ENCODE measurements at regions not wholly inside any gene's neighbourhood (a gene's known extent, or its start where the extent isn't known, plus 50 kb on each side); places are given as distances from the start of the nearest gene placed in this dataset.

- intact Hi-C loops (cut with micrococcal nuclease) = no loop called here
- no peak for DNase-seq
- no peaks in the 10 kb centered on the region for H3K27me3 Mint-ChIP-seq (ENCODE audit: low read depth)
- no peak overlapping the region for H3K27ac Mint-ChIP-seq
- CTCF ChIA-PET = no interaction called here
- no peaks in the 10 kb centered on the region for H3K36me3 Mint-ChIP-seq (ENCODE audit: low read depth)
- H3K4me1 Mint-ChIP-seq (ENCODE audit: low read depth) = no peaks in the 10 kb centered on the region
- no peaks in the 10 kb centered on the region for H3K9me3 Mint-ChIP-seq
- no peak overlapping the region for H3K4me3 Mint-ChIP-seq
These were observed 230.3 kb upstream of the CFAP20DC start for GRCh38 chr3:59280113-59280512.

- no peaks in the 10 kb centered on the region for H3K9me3 Mint-ChIP-seq
- no peaks in the 10 kb centered on the region for H3K27me3 Mint-ChIP-seq (ENCODE audit: low read depth)
- intact Hi-C loops (cut with micrococcal nuclease) = no loop called here
- no peak overlapping the region for H3K27ac Mint-ChIP-seq
- no peaks in the 10 kb centered on the region for H3K4me1 Mint-ChIP-seq (ENCODE audit: low read depth)
- no peak overlapping the region for H3K4me3 Mint-ChIP-seq
- no peaks in the 10 kb centered on the region for H3K36me3 Mint-ChIP-seq (ENCODE audit: low read depth)
- DNase-seq = no peak
- CTCF ChIA-PET = no interaction called here
These were observed 228.0 kb upstream of the CFAP20DC start for GRCh38 chr3:59277816-59278215.

- DNase-seq = no peak
- Mint-ChIP-seq H3K27me3 (ENCODE audit: low read depth) (no peaks in the 10 kb centered on the region), H3K9me3 (no peaks in the 10 kb centered on the region), H3K4me1 (ENCODE audit: low read depth) (no peaks in the 10 kb centered on the region), H3K4me3 (no peak overlapping the region), H3K27ac (no peak overlapping the region), H3K36me3 (ENCODE audit: low read depth) (no peaks in the 10 kb centered on the region)
- CTCF ChIA-PET = interaction anchor here (0.7 kb wide), 1 partner anchor 12 kb away, joined by 3 read pairs; no protein-coding TSS in a partner anchor
- intact Hi-C loops (cut with micrococcal nuclease) = no loop called here
These were observed 227.4 kb upstream of the CFAP20DC start for GRCh38 chr3:59277201-59277600.

- Mint-ChIP-seq H3K9me3 (no peaks in the 10 kb centered on the region), H3K36me3 (ENCODE audit: low read depth) (no peaks in the 10 kb centered on the region), H3K27me3 (ENCODE audit: low read depth) (no peaks in the 10 kb centered on the region), H3K4me3 (no peak overlapping the region), H3K4me1 (ENCODE audit: low read depth) (no peaks in the 10 kb centered on the region), H3K27ac (no peak overlapping the region)
- no peak for DNase-seq
- intact Hi-C loops (cut with micrococcal nuclease) = no loop called here
- CTCF ChIA-PET = no interaction called here
These were observed 224.2 kb upstream of the CFAP20DC start for GRCh38 chr3:59273976-59274375.

GRCh38 chr3:59271971-59272370 lies 222.1 kb upstream of the CFAP20DC start:
- H3K36me3 Mint-ChIP-seq (ENCODE audit: low read depth) = no peaks in the 10 kb centered on the region
- DNase-seq = no peak
- no peaks in the 10 kb centered on the region for H3K4me1 Mint-ChIP-seq (ENCODE audit: low read depth)
- H3K27ac Mint-ChIP-seq = no peak overlapping the region
- intact Hi-C loops (cut with micrococcal nuclease) = no loop called here
- no peak overlapping the region for H3K4me3 Mint-ChIP-seq
- no peaks in the 10 kb centered on the region for H3K27me3 Mint-ChIP-seq (ENCODE audit: low read depth)
- no peaks in the 10 kb centered on the region for H3K9me3 Mint-ChIP-seq
- CTCF ChIA-PET = no interaction called here

GRCh38 chr3:59270921-59271320 lies 221.1 kb upstream of the CFAP20DC start:
- Mint-ChIP-seq H3K27me3 (ENCODE audit: low read depth) (no peaks in the 10 kb centered on the region), H3K36me3 (ENCODE audit: low read depth) (no peaks in the 10 kb centered on the region), H3K4me1 (ENCODE audit: low read depth) (peaks cover 6% of the 10 kb centered on the region), H3K27ac (no peak overlapping the region), H3K9me3 (no peaks in the 10 kb centered on the region), H3K4me3 (no peak overlapping the region)
- DNase-seq = no peak
- CTCF ChIA-PET = no interaction called here
- intact Hi-C loops (cut with micrococcal nuclease) = no loop called here

GRCh38 chr3:59270209-59270608 lies 220.4 kb upstream of the CFAP20DC start:
- H3K9me3 Mint-ChIP-seq = no peaks in the 10 kb centered on the region
- H3K4me3 Mint-ChIP-seq = no peak overlapping the region
- H3K27me3 Mint-ChIP-seq (ENCODE audit: low read depth) = no peaks in the 10 kb centered on the region
- intact Hi-C loops (cut with micrococcal nuclease) = no loop called here
- CTCF ChIA-PET = no interaction called here
- H3K27ac Mint-ChIP-seq = no peak overlapping the region
- H3K4me1 Mint-ChIP-seq (ENCODE audit: low read depth) = peaks cover 6% of the 10 kb centered on the region
- DNase-seq = no peak
- no peaks in the 10 kb centered on the region for H3K36me3 Mint-ChIP-seq (ENCODE audit: low read depth)

GRCh38 chr3:59268170-59268569 lies 218.3 kb upstream of the CFAP20DC start:
- no peak overlapping the region for H3K4me3 Mint-ChIP-seq
- peaks cover 6% of the 10 kb centered on the region for H3K9me3 Mint-ChIP-seq
- peaks cover 6% of the 10 kb centered on the region for H3K4me1 Mint-ChIP-seq (ENCODE audit: low read depth)
- CTCF ChIA-PET = interaction anchor here (1.0 kb wide), 1 partner anchor 54 kb away, joined by 3 read pairs; no protein-coding TSS in a partner anchor
- H3K27ac Mint-ChIP-seq = no peak overlapping the region
- H3K36me3 Mint-ChIP-seq (ENCODE audit: low read depth) = peaks cover 2% of the 10 kb centered on the region
- intact Hi-C loops (cut with micrococcal nuclease) = no loop called here
- H3K27me3 Mint-ChIP-seq (ENCODE audit: low read depth) = no peaks in the 10 kb centered on the region
- DNase-seq = no peak

GRCh38 chr3:59267021-59267420 lies 217.2 kb upstream of the CFAP20DC start:
- intact Hi-C loops (cut with micrococcal nuclease) = no loop called here
- peaks cover 2% of the 10 kb centered on the region for H3K36me3 Mint-ChIP-seq (ENCODE audit: low read depth)
- no peaks in the 10 kb centered on the region for H3K27me3 Mint-ChIP-seq (ENCODE audit: low read depth)
- CTCF ChIA-PET = interaction anchor here (0.6 kb wide), 1 partner anchor 30 kb away, joined by 3 read pairs; no protein-coding TSS in a partner anchor
- DNase-seq = no peak
- no peak overlapping the region for H3K27ac Mint-ChIP-seq
- H3K9me3 Mint-ChIP-seq = peaks cover 6% of the 10 kb centered on the region
- H3K4me1 Mint-ChIP-seq (ENCODE audit: low read depth) = peaks cover 6% of the 10 kb centered on the region
- H3K4me3 Mint-ChIP-seq = no peak overlapping the region

- intact Hi-C loops (cut with micrococcal nuclease) = no loop called here
- CTCF ChIA-PET = interaction anchor here (0.6 kb wide), 1 partner anchor 753 kb away, joined by 3 read pairs; no protein-coding TSS in a partner anchor
- Mint-ChIP-seq H3K27ac (no peak overlapping the region), H3K9me3 (peaks cover 6% of the 10 kb centered on the region), H3K4me3 (no peak overlapping the region), H3K27me3 (ENCODE audit: low read depth) (no peaks in the 10 kb centered on the region), H3K4me1 (ENCODE audit: low read depth) (peaks cover 6% of the 10 kb centered on the region), H3K36me3 (ENCODE audit: low read depth) (peaks cover 2% of the 10 kb centered on the region)
- no peak for DNase-seq
These were observed 216.7 kb upstream of the CFAP20DC start for GRCh38 chr3:59266551-59266950.

- CTCF ChIA-PET = no interaction called here
- H3K9me3 Mint-ChIP-seq = peaks cover 6% of the 10 kb centered on the region
- DNase-seq = no peak
- intact Hi-C loops (cut with micrococcal nuclease) = no loop called here
- H3K4me3 Mint-ChIP-seq = no peak overlapping the region
- no peaks in the 10 kb centered on the region for H3K27me3 Mint-ChIP-seq (ENCODE audit: low read depth)
- peaks cover 6% of the 10 kb centered on the region for H3K4me1 Mint-ChIP-seq (ENCODE audit: low read depth)
- peaks cover 2% of the 10 kb centered on the region for H3K36me3 Mint-ChIP-seq (ENCODE audit: low read depth)
- no peak overlapping the region for H3K27ac Mint-ChIP-seq
These were observed 215.7 kb upstream of the CFAP20DC start for GRCh38 chr3:59265566-59265965.

GRCh38 chr3:59264366-59264765 lies 214.5 kb upstream of the CFAP20DC start:
- no peak for DNase-seq
- CTCF ChIA-PET = interaction anchor here (0.6 kb wide), 1 partner anchor 44 kb away, joined by 5 read pairs; no protein-coding TSS in a partner anchor

GRCh38 chr3:59263152-59263551 lies 213.3 kb upstream of the CFAP20DC start:
- no peak for DNase-seq
- no peaks in the 10 kb centered on the region for H3K27me3 Mint-ChIP-seq (ENCODE audit: low read depth)
- no peak overlapping the region for H3K27ac Mint-ChIP-seq
- peaks cover 6% of the 10 kb centered on the region for H3K4me1 Mint-ChIP-seq (ENCODE audit: low read depth)
- CTCF ChIA-PET = no interaction called here
- H3K36me3 Mint-ChIP-seq (ENCODE audit: low read depth) = peaks cover 2% of the 10 kb centered on the region
- H3K4me3 Mint-ChIP-seq = no peak overlapping the region
- peaks cover 6% of the 10 kb centered on the region for H3K9me3 Mint-ChIP-seq
- intact Hi-C loops (cut with micrococcal nuclease) = no loop called here

More at GRCh38 chr3:59264366-59264765, 214.5 kb upstream of the CFAP20DC start:
- Mint-ChIP-seq H3K9me3 (peaks cover 6% of the 10 kb centered on the region), H3K4me1 (ENCODE audit: low read depth) (peaks cover 6% of the 10 kb centered on the region), H3K27ac (no peak overlapping the region), H3K27me3 (ENCODE audit: low read depth) (no peaks in the 10 kb centered on the region), H3K36me3 (ENCODE audit: low read depth) (peaks cover 2% of the 10 kb centered on the region), H3K4me3 (no peak overlapping the region)
- intact Hi-C loops (cut with micrococcal nuclease) = no loop called here

Data from activated naive CD4-positive, alpha-beta T cell treated with anti-CD3 and anti-CD28 coated beads for 36 hours (primary cell).